Activated effector memory CD4-positive, alpha-beta T cell treated with Interleukin-2 at 50 U/mL for 16 hours (primary cell): ENCODE measurements at regions not wholly inside any gene's neighbourhood (a gene's known extent, or its start where the extent isn't known, plus 50 kb on each side); places are given as distances from the start of the nearest gene placed in this dataset.
"Not testable (repeated sequence)": the region's sequence is repeated elsewhere in the genome, so short reads cannot be mapped to it uniquely, and the experiment has no call there.

Source experiments
- DNase-seq: peaks from one replicate; pipeline ENCODE4 v3.0.0-alpha.2; 2020

GRCh38 chr3:87792534-87793336 lies 266.1 kb downstream of the CGGBP1 start, which contains the start of gene HTR1F:
Gene HTR1F, plus strand, starts transcription at chr3:87792706.
- DNase-seq, result no peak

- DNase-seq, result no peak
Observed at GRCh38 chr3:87792198-87792533, 266.6 kb downstream of the CGGBP1 start.

- DNase-seq, result no peak
Observed at GRCh38 chr3:87791248-87792027, 267.4 kb downstream of the CGGBP1 start.

GRCh38 chr3:87789049-87789448 lies 269.8 kb downstream of the CGGBP1 start:
- DNase-seq, result not testable (repeated sequence)

- DNase-seq, result no peak
Observed at GRCh38 chr3:87788516-87788915, 270.3 kb downstream of the CGGBP1 start.

- DNase-seq, result no peak
Observed at GRCh38 chr3:87780811-87781210, 278.0 kb downstream of the CGGBP1 start.

GRCh38 chr3:87778876-87779275 lies 279.9 kb downstream of the CGGBP1 start:
- no peak for DNase-seq

- DNase-seq, result peak; percentile 9
Observed at GRCh38 chr3:87771337-87772192, 287.2 kb downstream of the CGGBP1 start.

GRCh38 chr3:87766721-87767120 lies 292.1 kb downstream of the CGGBP1 start:
- no peak for DNase-seq

GRCh38 chr3:87765256-87765655 lies 293.5 kb downstream of the CGGBP1 start:
- no peak for DNase-seq

GRCh38 chr3:87761795-87762194 lies 297.0 kb downstream of the CGGBP1 start:
- no peak for DNase-seq

- no peak for DNase-seq
Observed at GRCh38 chr3:87761341-87761740, 297.5 kb downstream of the CGGBP1 start.

- DNase-seq, result no peak
Observed at GRCh38 chr3:87756616-87757015, 302.2 kb downstream of the CGGBP1 start.

GRCh38 chr3:87755852-87756251 lies 303.0 kb downstream of the CGGBP1 start:
- DNase-seq, result no peak

- no peak for DNase-seq
Observed at GRCh38 chr3:87742250-87742649, 316.6 kb downstream of the CGGBP1 start.

GRCh38 chr3:87740894-87741293 lies 317.9 kb downstream of the CGGBP1 start:
- DNase-seq, result not testable (repeated sequence)

- DNase-seq, result not testable (repeated sequence)
Observed at GRCh38 chr3:87737817-87738216, 321.0 kb downstream of the CGGBP1 start.

- no peak for DNase-seq
Observed at GRCh38 chr3:87733671-87734367, 325.0 kb downstream of the CGGBP1 start.

GRCh38 chr3:87732294-87732693 lies 326.5 kb downstream of the CGGBP1 start:
- DNase-seq, result no peak

- no peak for DNase-seq
Observed at GRCh38 chr3:87727783-87728182, 331.0 kb downstream of the CGGBP1 start.

GRCh38 chr3:87719060-87719459 lies 339.7 kb downstream of the CGGBP1 start:
- DNase-seq, result no peak

GRCh38 chr3:87710511-87710910 lies 348.3 kb downstream of the CGGBP1 start:
- no peak for DNase-seq

- no peak for DNase-seq
Observed at GRCh38 chr3:87710028-87710427, 348.8 kb downstream of the CGGBP1 start.
